ENCODE measurements at regions not wholly inside any gene's neighbourhood (a gene's known extent, or its start where the extent isn't known, plus 50 kb on each side); places are given as distances from the start of the nearest gene placed in this dataset.

GRCh38 chr11:115042002-115042401 is 363.7 kb downstream of the NXPE2 start:
- DNase-seq, result peak; percentile 39

DNA sequence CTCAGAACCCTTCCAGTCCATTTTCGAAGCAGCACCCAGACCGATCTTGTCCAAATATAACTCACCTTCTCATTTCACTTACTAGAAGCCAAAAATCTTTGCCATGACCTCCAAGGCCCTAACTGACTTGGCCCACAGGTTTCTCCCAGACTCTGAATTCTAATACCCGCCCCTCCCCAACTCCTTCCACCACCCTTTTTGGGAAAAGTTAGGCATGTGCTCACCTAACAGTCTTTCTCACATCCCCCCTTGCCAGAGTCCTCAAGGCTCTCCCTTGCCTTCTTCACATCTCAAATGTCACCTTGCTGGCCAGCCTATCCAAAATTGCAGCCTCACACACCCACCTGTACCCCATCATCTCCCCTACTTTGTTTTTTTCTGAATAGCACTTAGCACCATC is 369.3 kb downstream of the NXPE2 start:
- no peak for DNase-seq

DNA sequence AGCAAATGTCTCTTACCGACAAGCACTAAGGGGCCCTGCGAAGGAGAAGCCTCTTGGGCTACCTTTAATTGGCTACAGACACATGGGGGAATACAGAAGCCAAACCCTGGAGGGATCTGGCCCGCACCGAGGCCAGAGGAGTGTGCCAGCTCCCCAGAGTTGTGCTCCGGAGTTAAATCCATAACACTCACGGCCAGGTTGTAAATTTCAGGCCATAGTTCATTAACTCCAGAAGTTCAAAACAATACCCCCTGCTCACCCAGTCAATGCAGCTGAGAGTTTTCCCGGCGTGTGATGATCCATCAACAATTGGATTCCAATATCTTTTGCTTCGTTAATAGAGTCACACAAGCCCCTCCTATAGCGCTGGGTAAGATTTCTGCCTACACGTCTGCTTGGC is 371.5 kb downstream of the NXPE2 start:
- no peak for DNase-seq

- no peak for DNase-seq
These were observed 372.4 kb downstream of the NXPE2 start for GRCh38 chr11:115050756-115051155.

GRCh38 chr11:115051938-115052590 is 373.7 kb downstream of the NXPE2 start:
- DNase-seq, result no peak

- DNase-seq, result no peak
These were observed 374.3 kb downstream of the NXPE2 start for GRCh38 chr11:115052601-115053000.

GRCh38 chr11:115054570-115055538 is 376.5 kb downstream of the NXPE2 start:
- DNase-seq, result no peak

GRCh38 chr11:115056514-115056913 is 378.2 kb downstream of the NXPE2 start:
- no peak for DNase-seq

DNA sequence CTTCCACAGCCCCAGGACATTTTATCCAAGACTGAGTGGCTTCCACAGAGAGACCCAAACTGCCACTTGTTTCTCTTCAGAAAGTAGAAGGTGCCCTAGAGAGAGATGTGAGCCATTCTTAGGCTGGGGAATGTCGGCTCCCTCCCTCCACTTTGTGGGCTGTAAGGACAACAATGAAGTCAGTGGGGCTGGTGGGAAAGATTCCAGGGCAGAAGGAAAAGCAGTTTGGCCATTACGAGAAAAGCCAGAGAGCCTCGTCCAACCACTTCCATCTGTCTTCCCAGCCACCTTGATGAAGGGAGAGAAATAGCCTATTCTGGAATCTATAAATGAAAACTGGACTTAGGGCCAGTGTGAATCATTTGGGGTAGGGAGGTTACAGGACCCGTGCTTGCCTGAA is 382.5 kb downstream of the NXPE2 start:
- DNase-seq, result no peak

DNA sequence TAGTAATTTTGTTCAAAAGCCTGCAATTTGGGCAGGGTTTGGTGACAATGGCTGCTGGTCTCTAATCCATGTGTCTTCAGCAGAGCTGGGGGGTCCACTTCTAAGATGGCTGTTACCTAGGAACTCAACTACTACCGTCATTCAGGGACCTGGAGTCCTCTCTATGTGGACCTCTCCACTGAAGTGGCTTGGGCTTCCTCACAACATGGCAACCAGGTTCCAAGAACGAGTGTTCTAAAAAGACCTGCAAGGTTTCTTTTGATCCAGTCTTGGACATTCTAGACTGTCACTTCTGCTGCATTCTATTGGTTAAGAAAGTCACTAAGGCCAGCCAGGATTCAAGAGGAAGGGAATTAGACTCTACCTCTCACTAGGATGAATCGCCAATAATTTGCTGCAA is 387.0 kb downstream of the NXPE2 start:
- DNase-seq, result no peak

DNA sequence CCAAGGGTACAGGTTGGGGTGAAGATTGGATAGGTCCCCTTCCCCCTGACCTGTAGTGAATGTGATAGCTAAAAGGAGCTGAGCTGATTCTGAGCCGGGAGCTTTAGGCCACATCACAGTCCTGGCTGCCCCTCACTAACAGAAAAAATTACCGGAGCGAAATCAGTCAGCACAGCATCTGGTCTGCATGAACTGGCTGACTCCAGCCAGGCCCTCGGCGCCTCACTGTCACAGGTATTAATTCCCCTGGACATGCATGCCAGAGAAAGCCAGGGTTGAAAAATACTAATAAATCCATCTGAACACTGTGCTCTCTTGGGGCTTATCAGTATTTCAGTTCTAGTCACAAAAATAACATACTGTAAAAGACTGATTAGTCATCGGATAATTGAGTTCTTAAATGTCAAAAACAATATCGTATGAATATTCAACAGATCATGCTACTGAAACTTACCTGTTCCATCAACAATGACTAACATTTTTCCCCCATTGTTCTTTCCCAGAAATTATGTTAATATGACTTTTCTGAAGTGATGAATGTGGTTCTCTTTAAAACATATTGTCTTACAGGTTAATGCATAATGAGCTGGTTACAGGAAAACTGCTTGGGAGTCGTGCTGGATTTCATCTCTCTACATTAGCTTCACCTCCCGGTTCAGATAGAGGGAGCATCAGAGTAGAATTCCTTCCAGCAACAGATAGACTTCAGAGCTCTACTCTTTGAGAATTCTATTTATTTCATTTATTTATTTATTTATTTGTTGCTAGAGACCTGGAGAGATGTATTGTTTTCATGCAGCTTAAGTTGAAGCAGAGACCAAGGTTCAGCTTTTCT is 387.7 kb downstream of the NXPE2 start:
- DNase-seq, result no peak

- peak; percentile 29 for DNase-seq
These were observed 389.1 kb downstream of the NXPE2 start for GRCh38 chr11:115067471-115067870.

DNA sequence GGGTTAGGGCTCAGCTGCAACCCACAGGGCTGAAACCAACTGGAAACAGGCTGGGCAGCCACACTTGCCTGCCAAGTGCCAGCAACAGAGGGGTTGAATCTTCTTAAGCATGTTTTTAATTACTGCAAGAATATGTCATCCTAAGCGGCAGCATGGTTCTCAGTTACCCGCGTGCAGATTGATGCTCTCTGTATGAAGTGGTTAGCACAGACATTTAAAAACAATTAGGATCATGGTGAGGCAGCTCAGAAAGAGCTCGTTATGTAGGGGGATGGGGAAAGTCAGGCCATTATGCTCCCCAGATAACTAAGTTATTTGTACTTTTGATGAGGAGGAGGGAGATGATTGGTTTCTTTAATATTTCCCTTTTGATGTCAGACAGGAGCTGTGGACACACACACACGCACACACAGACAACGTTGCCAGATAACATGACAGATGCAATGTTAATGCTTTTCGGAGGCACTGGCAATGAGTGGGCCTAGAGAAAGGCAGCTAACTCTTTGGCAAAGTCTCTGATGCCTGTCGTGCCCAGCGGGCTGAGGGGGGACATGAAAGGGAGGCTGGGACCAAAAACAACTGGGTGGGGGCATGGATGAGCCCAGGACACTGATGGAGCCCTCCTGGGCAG is 389.7 kb downstream of the NXPE2 start:
- peak; percentile 35 for DNase-seq

GRCh38 chr11:115069599-115069998 is 391.3 kb downstream of the NXPE2 start:
- no peak for DNase-seq

DNA sequence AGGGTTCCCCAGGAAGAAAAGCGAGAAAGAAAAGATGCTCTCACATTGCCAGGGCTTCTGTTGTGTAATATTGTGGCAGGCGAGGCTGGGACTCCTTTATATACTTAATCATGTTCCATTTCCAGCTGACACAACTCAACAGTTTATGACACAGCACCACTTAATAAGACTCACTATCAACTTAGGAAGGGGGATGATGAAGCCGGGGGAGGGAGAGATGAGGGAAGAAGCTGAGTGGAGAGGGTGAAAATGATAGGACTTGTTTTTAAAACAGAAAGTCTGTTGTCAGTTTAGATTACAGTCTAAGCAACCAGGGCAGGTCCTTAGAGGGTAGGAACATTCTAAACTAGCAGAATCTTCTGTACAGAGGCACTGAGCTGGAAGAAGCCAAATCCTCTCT is 397.0 kb downstream of the NXPE2 start:
- DNase-seq, result peak; percentile 84

- no peak for DNase-seq
These were observed 399.4 kb downstream of the NXPE2 start for GRCh38 chr11:115077740-115078139.

DNA sequence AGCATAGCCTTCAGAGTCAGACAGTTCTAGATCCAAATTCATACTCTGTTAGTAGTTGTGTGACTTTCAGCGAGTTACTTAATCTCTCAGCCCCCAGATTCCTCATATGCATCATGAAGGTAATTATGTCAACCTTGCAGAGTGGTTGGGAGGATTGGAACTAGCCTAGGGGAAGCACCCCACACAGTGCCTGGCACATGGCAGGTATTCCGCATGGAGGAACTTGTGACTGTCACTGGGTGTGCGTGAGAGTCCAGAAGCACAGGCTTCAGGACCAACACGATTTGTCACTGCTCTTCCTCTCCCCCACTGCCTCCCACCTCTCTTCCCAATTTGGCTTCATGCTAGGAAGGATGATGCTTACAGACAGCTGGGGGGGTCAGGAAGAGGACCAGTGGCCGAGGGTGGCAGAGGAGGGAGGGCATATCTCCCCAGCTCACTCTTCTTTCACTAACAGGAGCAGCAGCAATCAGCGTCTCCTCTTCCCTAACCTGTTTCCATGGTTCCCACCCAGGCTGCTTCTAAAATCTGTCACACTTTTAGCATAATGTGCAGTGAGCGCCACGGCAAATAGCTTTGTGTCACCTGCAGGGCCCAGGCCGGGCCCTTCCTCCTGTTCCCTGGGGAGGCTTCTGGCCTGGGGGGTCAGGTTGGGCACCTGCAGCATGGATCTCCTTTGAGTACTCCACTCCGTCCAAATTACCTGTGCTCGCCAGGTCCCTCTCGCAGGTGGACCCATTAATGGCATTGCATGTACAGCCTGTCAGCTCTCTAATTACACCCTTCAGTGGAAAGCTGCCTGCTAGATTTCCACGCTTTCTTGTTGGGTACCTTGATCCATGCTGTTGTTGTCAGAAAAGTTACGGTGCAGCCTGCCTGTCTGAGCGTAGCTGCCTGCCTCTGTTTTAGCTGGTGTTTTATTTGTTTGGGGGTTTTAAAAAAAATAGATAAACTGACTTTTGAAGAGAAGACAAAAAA is 400.4 kb downstream of the NXPE2 start:
- DNase-seq, result peak; percentile 61

DNA sequence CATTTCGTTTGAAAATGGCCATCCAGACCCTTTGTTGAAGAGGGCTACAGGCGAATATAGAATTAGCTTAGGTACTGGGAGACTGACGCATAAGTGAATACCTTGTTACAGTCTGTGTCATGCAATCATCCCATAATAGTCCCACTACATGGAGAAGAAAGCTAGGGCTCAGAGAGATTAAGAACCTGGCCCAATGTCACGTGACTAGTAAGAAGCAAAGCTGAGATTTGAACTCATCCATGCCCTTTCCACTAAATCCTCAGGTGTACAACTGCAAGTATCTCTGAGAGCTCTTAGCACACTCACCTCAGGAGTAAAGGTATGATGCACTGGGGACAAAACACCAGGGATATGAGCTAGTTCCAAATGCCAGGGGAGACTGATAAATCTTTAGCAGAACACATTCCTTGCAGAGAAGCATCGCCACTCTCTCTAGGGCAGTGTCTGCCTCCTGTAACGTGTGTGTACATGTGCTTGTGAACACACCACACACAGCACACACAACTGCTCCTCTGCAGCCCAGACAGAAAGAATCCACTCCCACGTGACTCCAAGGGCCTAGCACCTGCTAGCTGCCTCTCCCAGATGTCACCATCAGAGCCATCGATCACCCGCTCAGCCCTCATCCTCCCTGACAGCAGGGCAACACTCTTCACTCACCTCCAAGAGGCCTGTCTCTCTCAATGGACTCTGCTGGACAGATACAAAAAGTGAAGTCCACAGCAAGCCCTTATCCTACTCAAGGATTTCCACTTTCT is 402.8 kb downstream of the NXPE2 start:
- peak; percentile 62 for DNase-seq

GRCh38 chr11:115081972-115082371 is 403.6 kb downstream of the NXPE2 start:
- no peak for DNase-seq

GRCh38 chr11:115083144-115083806 is 404.9 kb downstream of the NXPE2 start:
- DNase-seq, result peak; percentile 33

Measured in eye (tissue), 1 donor.